ENCODE measurements at regions not wholly inside any gene's neighbourhood (a gene's known extent, or its start where the extent isn't known, plus 50 kb on each side); places are given as distances from the start of the nearest gene placed in this dataset.

- TF ChIP-seq CTCF (conservative IDR thresholded peaks at IDR 0.05 in 1 of 2, IDR thresholded peaks at IDR 0.05 in 1 of 2; ENCODE audit: extremely low read depth in 1 of 2, insufficient read depth in 1 of 2, low read depth in 1 of 2, low read length in 2 of 2) = no peak
- TF ChIP-seq EZH2 (IDR thresholded peaks at IDR 0.05; ENCODE audit: borderline replicate concordance, low read length) = no peak
Observed at GRCh38 chr6:147779624-147780023, 271.1 kb downstream of the SAMD5 start.

All from mammary epithelial cell (primary cell).